Peyer's patch (tissue), 4 donors: ENCODE measurements at regions not wholly inside any gene's neighbourhood (a gene's known extent, or its start where the extent isn't known, plus 50 kb on each side); places are given as distances from the start of the nearest gene placed in this dataset.

Source experiments
- DNase-seq, 3 donors: peaks; one replicate each; pipeline ENCODE4 v3.0.0-alpha.2; 2017 to 2019
- H3K27ac ChIP-seq, 4 donors: fragments of 200-600 bp; sonication (generic); one replicate each; pipeline ENCODE4 v1.5.1; 2016 to 2019
- H3K27me3 ChIP-seq, 2 donors: fragments of 200-600 bp; sonication (generic); one replicate each; pipeline ENCODE4 v1.5.1; 2019
- H3K36me3 ChIP-seq, 3 donors: fragments of 200-600 bp; sonication (generic); one replicate each; pipeline ENCODE4 v1.5.1; 2016 to 2019
- H3K4me1 ChIP-seq, 4 donors: fragments of 200-600 bp; sonication (generic); one replicate each; pipeline ENCODE4 v1.5.1; 2016 to 2019
- H3K4me3 ChIP-seq, 4 donors: fragments of 200-600 bp; sonication (generic); 1 replicate in 3 of 4; 2 replicates in 1 of 4; pipeline ENCODE4 v1.5.1; 2016 to 2019; ENCODE audit warnings: mild to moderate bottlenecking in 1 of 4
- H3K9me3 ChIP-seq, 4 donors: fragments of 200-600 bp; sonication (generic); one replicate each; pipeline ENCODE4 v1.5.1; 2016 to 2019; ENCODE audit warnings: mild to moderate bottlenecking in 1 of 4
- POLR2A ChIP-seq, 2 donors: fragments of 450-650 bp; IDR thresholded peaks; one replicate each; pipeline ENCODE4 v1.5.1; 2017; ENCODE audit warnings: antibody characterized with exemption in 2 of 2, mild to moderate bottlenecking in 2 of 2, moderate library complexity in 2 of 2
- TF ChIP-seq, protein P1 (sequence below), 6 experiments: fragments of 450-650 bp in 4 of 6; fragments of 200-600 bp in 2 of 6; sonication (generic) in 1 of 6; IDR thresholded peaks; one replicate each; pipeline ENCODE4 v1.5.1; 2017 to 2019; ENCODE audit warnings: antibody characterized with exemption in 6 of 6, mild to moderate bottlenecking in 3 of 6, moderate library complexity in 1 of 6

DNA sequence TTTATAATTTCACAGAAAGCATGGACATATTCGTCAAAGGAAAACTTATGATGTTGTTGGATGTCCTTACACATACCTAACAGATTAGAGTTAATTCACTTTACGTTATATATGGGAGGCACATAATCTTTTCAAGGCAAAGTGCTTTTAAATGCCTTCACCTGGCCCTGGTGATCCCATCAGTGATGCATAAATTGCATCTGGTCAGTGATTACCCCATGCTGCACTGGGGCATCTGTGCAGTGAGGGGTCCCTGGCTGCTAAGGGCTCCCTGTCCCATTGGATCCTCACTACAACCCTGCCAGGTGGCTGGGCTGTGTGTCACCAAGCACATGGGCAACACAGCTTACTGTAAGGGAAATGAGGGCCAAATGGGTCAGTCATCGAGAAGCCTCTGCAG lies 441.1 kb downstream of the RPS24 start:
- no peaks in the 10 kb centered on the region for H3K36me3 ChIP-seq
- H3K27me3 ChIP-seq, result no peaks in the 10 kb centered on the region
- TF ChIP-seq POLR2A (IDR thresholded peaks at IDR 0.05), result no peak
- TF ChIP-seq, protein P1, sequence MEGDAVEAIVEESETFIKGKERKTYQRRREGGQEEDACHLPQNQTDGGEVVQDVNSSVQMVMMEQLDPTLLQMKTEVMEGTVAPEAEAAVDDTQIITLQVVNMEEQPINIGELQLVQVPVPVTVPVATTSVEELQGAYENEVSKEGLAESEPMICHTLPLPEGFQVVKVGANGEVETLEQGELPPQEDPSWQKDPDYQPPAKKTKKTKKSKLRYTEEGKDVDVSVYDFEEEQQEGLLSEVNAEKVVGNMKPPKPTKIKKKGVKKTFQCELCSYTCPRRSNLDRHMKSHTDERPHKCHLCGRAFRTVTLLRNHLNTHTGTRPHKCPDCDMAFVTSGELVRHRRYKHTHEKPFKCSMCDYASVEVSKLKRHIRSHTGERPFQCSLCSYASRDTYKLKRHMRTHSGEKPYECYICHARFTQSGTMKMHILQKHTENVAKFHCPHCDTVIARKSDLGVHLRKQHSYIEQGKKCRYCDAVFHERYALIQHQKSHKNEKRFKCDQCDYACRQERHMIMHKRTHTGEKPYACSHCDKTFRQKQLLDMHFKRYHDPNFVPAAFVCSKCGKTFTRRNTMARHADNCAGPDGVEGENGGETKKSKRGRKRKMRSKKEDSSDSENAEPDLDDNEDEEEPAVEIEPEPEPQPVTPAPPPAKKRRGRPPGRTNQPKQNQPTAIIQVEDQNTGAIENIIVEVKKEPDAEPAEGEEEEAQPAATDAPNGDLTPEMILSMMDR (IDR thresholded peaks at IDR 0.05), result no peak
- no peak overlapping the region for H3K27ac ChIP-seq
- DNase-seq, result peak in 1 of 3 donors; percentile 35
- H3K4me1 ChIP-seq, result no peaks in the 10 kb centered on the region
- H3K4me3 ChIP-seq, result no peak overlapping the region
- no peaks in the 10 kb centered on the region for H3K9me3 ChIP-seq

DNA sequence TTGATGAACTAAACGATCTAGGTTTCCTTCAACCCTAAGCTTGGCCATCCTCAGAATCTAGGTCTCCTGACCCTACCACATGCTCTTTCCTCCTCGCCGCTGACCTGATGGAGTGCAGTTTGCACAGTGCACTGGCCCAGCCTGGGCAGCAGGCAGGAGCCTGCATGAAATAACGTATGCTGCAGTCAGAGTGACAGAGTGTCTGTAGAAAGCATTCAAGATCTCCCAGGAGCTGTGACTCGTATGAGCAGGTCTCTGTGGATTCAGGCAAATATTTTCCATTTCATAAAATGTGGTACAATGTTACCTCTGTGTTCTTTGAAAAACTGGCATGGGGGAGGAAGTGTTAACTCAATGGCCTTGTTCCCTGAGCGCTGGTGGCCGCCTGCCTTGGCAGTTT lies 441.8 kb downstream of the RPS24 start:
- H3K36me3 ChIP-seq, result no peaks in the 10 kb centered on the region
- no peak overlapping the region for H3K4me3 ChIP-seq
- DNase-seq, result no peak
- H3K4me1 ChIP-seq, result no peaks in the 10 kb centered on the region
- no peaks in the 10 kb centered on the region for H3K9me3 ChIP-seq
- H3K27ac ChIP-seq, result no peak overlapping the region
- no peaks in the 10 kb centered on the region for H3K27me3 ChIP-seq
- TF ChIP-seq, protein P1 (IDR thresholded peaks at IDR 0.05), result no peak
- TF ChIP-seq POLR2A (IDR thresholded peaks at IDR 0.05), result no peak

DNA sequence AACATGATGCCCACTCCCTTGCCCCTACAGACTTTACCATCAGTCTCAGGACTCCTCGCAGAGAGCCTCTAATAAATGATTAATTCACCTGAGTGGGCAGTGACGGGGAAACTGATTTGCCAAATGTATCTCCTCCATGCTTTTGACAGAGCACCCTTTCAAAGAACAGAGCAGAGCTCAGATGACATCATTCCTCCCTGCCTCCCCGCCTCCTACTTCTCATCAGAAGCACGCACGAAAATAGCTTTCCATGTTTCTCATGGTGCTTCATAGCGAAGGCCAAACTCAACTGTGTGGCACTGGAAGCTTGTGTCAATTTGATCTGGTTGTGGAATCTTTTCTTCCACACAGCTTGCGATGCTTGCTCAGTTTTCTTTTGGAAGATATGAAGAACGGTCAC lies 442.5 kb downstream of the RPS24 start:
- no peaks in the 10 kb centered on the region for H3K27me3 ChIP-seq
- no peaks in the 10 kb centered on the region for H3K9me3 ChIP-seq
- TF ChIP-seq, protein P1 (IDR thresholded peaks at IDR 0.05), result no peak
- no peak for TF ChIP-seq POLR2A (IDR thresholded peaks at IDR 0.05)
- H3K27ac ChIP-seq, result no peak overlapping the region
- no peaks in the 10 kb centered on the region for H3K36me3 ChIP-seq
- H3K4me3 ChIP-seq, result no peak overlapping the region
- no peak for DNase-seq
- no peaks in the 10 kb centered on the region for H3K4me1 ChIP-seq

DNA sequence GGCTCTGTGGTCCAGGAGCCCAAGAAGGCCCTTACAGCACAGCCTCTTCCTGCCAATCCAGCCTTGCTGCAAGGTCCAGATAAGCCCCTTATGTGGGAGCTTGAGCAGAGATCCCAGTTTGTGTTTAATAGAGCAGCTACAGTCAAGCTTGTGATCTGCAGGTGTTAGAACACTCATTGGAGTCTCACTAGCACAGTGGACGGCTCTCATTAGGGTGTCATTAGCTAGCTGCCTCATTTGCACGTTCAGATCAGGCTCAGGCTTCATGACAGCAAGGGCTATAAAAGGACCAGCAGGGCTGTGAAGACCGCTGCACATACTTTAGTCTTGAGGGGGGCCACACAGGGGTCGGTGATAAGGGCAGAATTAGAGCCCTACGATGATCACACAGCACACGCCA lies 443.2 kb downstream of the RPS24 start:
- no peak overlapping the region for H3K27ac ChIP-seq
- DNase-seq, result no peak
- no peaks in the 10 kb centered on the region for H3K9me3 ChIP-seq
- H3K27me3 ChIP-seq, result no peaks in the 10 kb centered on the region
- no peak for TF ChIP-seq POLR2A (IDR thresholded peaks at IDR 0.05)
- TF ChIP-seq, protein P1 (IDR thresholded peaks at IDR 0.05), result no peak
- no peaks in the 10 kb centered on the region for H3K36me3 ChIP-seq
- H3K4me3 ChIP-seq, result no peak overlapping the region
- no peaks in the 10 kb centered on the region for H3K4me1 ChIP-seq

DNA sequence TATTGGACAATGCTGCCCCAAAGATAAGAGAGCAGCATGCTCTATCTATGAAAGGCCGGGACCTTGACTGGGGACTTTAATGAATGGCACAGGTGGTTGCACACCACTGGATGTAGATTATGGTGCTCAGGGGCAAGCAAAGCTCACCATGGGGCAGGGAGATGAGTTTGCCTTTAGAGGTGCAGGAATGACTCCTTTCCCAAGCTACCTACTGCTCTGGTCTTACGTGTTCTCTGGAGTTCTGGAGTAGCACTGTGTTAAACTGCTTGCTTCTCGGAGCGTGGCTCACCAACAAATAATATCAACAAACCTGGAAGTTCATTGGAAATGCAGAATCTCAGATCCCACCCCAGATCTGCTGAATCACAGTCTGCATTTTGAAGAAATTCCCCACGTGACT lies 445.3 kb downstream of the RPS24 start:
- H3K9me3 ChIP-seq, result no peaks in the 10 kb centered on the region
- no peaks in the 10 kb centered on the region for H3K36me3 ChIP-seq
- no peaks in the 10 kb centered on the region for H3K4me1 ChIP-seq
- H3K27me3 ChIP-seq, result no peaks in the 10 kb centered on the region
- no peak for TF ChIP-seq POLR2A (IDR thresholded peaks at IDR 0.05)
- TF ChIP-seq, protein P1 (IDR thresholded peaks at IDR 0.05), result no peak
- H3K4me3 ChIP-seq, result no peak overlapping the region
- DNase-seq, result no peak
- no peak overlapping the region for H3K27ac ChIP-seq

DNA sequence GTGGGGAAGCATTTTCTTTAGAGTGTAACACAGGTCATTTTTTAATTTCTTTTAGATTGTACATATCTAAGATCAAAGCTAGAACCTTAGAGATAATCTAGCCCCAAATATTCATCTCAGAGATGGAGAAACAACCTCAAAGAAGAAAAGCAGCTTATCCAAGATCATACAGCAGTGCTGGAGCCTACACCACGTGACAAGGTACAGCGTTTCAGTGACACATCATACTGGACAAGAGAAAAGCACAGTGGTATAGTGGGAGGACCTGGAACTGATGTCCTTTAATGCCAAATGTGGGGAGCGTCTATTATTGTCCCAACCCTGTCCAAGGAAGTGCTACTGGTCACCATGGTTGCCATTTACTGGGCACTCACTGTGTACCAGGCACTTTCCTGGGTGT lies 445.8 kb downstream of the RPS24 start:
- H3K27me3 ChIP-seq, result no peaks in the 10 kb centered on the region
- no peaks in the 10 kb centered on the region for H3K4me1 ChIP-seq
- H3K27ac ChIP-seq, result no peak overlapping the region
- TF ChIP-seq, protein P1 (IDR thresholded peaks at IDR 0.05), result no peak
- TF ChIP-seq POLR2A (IDR thresholded peaks at IDR 0.05), result no peak
- no peak for DNase-seq
- H3K4me3 ChIP-seq, result no peak overlapping the region
- no peaks in the 10 kb centered on the region for H3K36me3 ChIP-seq
- no peaks in the 10 kb centered on the region for H3K9me3 ChIP-seq
